Keratinocyte (primary cell): ENCODE measurements at regions not wholly inside any gene's neighbourhood (a gene's known extent, or its start where the extent isn't known, plus 50 kb on each side); places are given as distances from the start of the nearest gene placed in this dataset.

Source experiments
- EZH2 ChIP-seq: IDR thresholded peaks from one replicate; pipeline ENCODE4 v1.6.1; 2012; ENCODE audit warnings: inconsistent platforms, mild to moderate bottlenecking, low read length, moderate library complexity
- TF ChIP-seq, protein P1 (sequence below), 3 experiments: IDR thresholded peaks in 1 of 3; conservative IDR thresholded peaks in 1 of 3; optimal IDR thresholded peaks in 1 of 3; 2 replicates in 2 of 3; 3 replicates in 1 of 3; pipeline versions ENCODE3 to v1.5.1; 2011; ENCODE audit warnings: low read length in 3 of 3, mild to moderate bottlenecking in 3 of 3, moderate library complexity in 2 of 3, control low read depth in 1 of 3, inconsistent platforms in 1 of 3; ENCODE audit not compliant: insufficient read depth in 2 of 3; ENCODE audit errors: extremely low read depth in 1 of 3

DNA sequence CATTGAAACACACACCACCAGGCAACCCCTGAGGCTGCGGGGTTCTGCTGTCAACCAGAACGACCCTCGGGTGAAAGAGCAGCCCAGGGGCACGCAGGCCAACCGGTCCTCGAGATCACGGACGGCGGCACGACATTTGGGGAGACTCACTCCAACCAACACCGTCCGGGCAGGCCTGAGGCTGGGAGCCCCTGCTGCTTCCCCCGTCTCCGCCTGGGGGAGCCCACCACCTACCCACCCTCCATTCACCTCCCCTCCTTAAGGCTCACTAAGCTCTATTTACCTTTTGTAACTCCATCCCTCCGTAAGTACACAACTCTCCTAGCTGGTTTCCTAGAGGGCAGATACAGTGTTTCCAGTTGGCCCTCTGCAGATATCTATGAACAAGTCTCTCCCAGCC is 971.3 kb upstream of the DEFB115 start:
- no peak for TF ChIP-seq EZH2
- TF ChIP-seq, protein P1, sequence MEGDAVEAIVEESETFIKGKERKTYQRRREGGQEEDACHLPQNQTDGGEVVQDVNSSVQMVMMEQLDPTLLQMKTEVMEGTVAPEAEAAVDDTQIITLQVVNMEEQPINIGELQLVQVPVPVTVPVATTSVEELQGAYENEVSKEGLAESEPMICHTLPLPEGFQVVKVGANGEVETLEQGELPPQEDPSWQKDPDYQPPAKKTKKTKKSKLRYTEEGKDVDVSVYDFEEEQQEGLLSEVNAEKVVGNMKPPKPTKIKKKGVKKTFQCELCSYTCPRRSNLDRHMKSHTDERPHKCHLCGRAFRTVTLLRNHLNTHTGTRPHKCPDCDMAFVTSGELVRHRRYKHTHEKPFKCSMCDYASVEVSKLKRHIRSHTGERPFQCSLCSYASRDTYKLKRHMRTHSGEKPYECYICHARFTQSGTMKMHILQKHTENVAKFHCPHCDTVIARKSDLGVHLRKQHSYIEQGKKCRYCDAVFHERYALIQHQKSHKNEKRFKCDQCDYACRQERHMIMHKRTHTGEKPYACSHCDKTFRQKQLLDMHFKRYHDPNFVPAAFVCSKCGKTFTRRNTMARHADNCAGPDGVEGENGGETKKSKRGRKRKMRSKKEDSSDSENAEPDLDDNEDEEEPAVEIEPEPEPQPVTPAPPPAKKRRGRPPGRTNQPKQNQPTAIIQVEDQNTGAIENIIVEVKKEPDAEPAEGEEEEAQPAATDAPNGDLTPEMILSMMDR (optimal IDR thresholded peaks at IDR 0.05 in 1 of 3, IDR thresholded peaks at IDR 0.05 in 1 of 3, conservative IDR thresholded peaks at IDR 0.05 in 1 of 3; ENCODE audit: extremely low read depth in 1 of 3, insufficient read depth in 2 of 3, low read length in 3 of 3): no peak
